HEK293 (cell line): ENCODE measurements at regions not wholly inside any gene's neighbourhood (a gene's known extent, or its start where the extent isn't known, plus 50 kb on each side); places are given as distances from the start of the nearest gene placed in this dataset.

Source experiments
- TCF7L2 ChIP-seq: IDR thresholded peaks from 2 replicates; pipeline ENCODE4 v1.6.1; 2011; ENCODE audit warnings: low read depth, mild to moderate bottlenecking, inconsistent platforms, low read length, moderate library complexity, borderline replicate concordance
- ZNF654 ChIP-seq: fragments of 450-650 bp; formaldehyde crosslinking; IDR thresholded peaks from 2 replicates; pipeline ENCODE4 v1.5.1; 2016; ENCODE audit warnings: low read depth, missing biosample characterization, missing genetic modification characterization
- ZNF677 ChIP-seq: fragments of 450-650 bp; IDR thresholded peaks from 2 replicates; pipeline ENCODE4 v1.5.0; 2018; ENCODE audit warnings: missing biosample characterization, mild to moderate bottlenecking, missing genetic modification characterization, moderate library complexity
- TF ChIP-seq, protein P1 (sequence below): fragments of 450-650 bp; formaldehyde crosslinking; IDR thresholded peaks from 2 replicates; pipeline ENCODE4 v1.5.1; 2016; ENCODE audit warnings: missing biosample characterization, missing genetic modification characterization
- TF ChIP-seq, protein P2 (sequence below): fragments of 450-650 bp; formaldehyde crosslinking; IDR thresholded peaks from 2 replicates; pipeline ENCODE4 v1.5.1; 2016; ENCODE audit warnings: missing biosample characterization, missing genetic modification characterization, low read depth

DNA sequence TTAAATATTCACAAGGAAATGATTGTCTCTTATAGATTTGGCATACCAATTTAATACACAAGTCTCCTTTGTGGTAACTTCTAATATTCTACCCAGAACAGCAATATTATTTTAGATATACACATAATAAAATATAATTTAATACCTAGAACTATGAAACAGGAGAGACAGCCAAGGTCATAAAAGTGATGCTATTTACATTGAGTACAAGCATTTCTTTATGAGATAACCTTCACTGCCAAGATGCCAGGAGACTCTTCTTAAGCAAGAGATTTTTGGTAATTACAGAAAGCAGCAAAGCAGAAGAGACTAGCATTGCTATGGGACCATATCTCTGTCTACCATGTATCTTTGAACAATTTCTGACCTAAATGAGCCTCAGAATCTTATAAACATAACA lies 764.6 kb upstream of the GHITM start:
- TF ChIP-seq, protein P1, sequence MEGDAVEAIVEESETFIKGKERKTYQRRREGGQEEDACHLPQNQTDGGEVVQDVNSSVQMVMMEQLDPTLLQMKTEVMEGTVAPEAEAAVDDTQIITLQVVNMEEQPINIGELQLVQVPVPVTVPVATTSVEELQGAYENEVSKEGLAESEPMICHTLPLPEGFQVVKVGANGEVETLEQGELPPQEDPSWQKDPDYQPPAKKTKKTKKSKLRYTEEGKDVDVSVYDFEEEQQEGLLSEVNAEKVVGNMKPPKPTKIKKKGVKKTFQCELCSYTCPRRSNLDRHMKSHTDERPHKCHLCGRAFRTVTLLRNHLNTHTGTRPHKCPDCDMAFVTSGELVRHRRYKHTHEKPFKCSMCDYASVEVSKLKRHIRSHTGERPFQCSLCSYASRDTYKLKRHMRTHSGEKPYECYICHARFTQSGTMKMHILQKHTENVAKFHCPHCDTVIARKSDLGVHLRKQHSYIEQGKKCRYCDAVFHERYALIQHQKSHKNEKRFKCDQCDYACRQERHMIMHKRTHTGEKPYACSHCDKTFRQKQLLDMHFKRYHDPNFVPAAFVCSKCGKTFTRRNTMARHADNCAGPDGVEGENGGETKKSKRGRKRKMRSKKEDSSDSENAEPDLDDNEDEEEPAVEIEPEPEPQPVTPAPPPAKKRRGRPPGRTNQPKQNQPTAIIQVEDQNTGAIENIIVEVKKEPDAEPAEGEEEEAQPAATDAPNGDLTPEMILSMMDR (tag by site-specific recombination): no peak
- TF ChIP-seq, protein P2, sequence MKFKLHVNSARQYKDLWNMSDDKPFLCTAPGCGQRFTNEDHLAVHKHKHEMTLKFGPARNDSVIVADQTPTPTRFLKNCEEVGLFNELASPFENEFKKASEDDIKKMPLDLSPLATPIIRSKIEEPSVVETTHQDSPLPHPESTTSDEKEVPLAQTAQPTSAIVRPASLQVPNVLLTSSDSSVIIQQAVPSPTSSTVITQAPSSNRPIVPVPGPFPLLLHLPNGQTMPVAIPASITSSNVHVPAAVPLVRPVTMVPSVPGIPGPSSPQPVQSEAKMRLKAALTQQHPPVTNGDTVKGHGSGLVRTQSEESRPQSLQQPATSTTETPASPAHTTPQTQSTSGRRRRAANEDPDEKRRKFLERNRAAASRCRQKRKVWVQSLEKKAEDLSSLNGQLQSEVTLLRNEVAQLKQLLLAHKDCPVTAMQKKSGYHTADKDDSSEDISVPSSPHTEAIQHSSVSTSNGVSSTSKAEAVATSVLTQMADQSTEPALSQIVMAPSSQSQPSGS (tag by site-specific recombination): no peak
- TF ChIP-seq ZNF654 (tag by site-specific recombination): no peak
- TF ChIP-seq ZNF677: no peak
- TF ChIP-seq TCF7L2: no peak
